SK-N-SH treated with all-trans-retinoic acid at 6 μM for 48 hours (cell line): ENCODE measurements at regions not wholly inside any gene's neighbourhood (a gene's known extent, or its start where the extent isn't known, plus 50 kb on each side); places are given as distances from the start of the nearest gene placed in this dataset.

ENCODE experiments used
- ATAC-seq: fragments of 200-7000 bp; cut with Tn5 transposase; 3 replicates; pipeline ENCODE4 v1.9.1; 2020; ENCODE audit warnings: mild to moderate bottlenecking, moderate library complexity
- ARNTL ChIP-seq: fragments of 450-650 bp; formaldehyde crosslinking; IDR thresholded peaks from 2 replicates; pipeline ENCODE4 v1.5.0; 2020; ENCODE audit warnings: low read depth, mild to moderate bottlenecking, moderate library complexity, borderline replicate concordance
- BACH2 ChIP-seq: fragments of 250-450 bp; sonication (Bioruptor Pico); IDR thresholded peaks from 2 replicates; pipeline ENCODE4 v1.9.0; 2021; ENCODE audit warnings: mild to moderate bottlenecking, borderline replicate concordance
- CREB5 ChIP-seq: fragments of 250-450 bp; sonication (Bioruptor Pico); IDR thresholded peaks from 2 replicates; pipeline ENCODE4 v1.5.1; 2020; ENCODE audit warnings: low read depth, mild to moderate bottlenecking, moderate library complexity
- CSDC2 ChIP-seq: fragments of 250-450 bp; sonication (Bioruptor Pico); IDR thresholded peaks from 2 replicates; pipeline ENCODE4 v1.5.0; 2020; ENCODE audit warnings: mild to moderate bottlenecking, moderate library complexity
- ESRRG ChIP-seq: fragments of 250-450 bp; sonication (Bioruptor Pico); IDR thresholded peaks from 2 replicates; pipeline ENCODE4 v1.6.1; 2021; ENCODE audit warnings: mild to moderate bottlenecking
- GLIS3 ChIP-seq: fragments of 250-450 bp; sonication (Bioruptor Pico); IDR thresholded peaks from 2 replicates; pipeline ENCODE4 v1.5.0; 2020; ENCODE audit warnings: mild to moderate bottlenecking, moderate library complexity
- ISL1 ChIP-seq: fragments of 250-450 bp; sonication (Bioruptor Pico); IDR thresholded peaks from 2 replicates; pipeline ENCODE4 v2.1.2; 2022; ENCODE audit warnings: mild to moderate bottlenecking, moderate library complexity
- OSR1 ChIP-seq: fragments of 250-450 bp; sonication (Bioruptor Pico); IDR thresholded peaks from 2 replicates; pipeline ENCODE4 v1.8.0; 2022; ENCODE audit warnings: moderate library complexity, mild to moderate bottlenecking, inconsistent platforms
- PPARA ChIP-seq: fragments of 250-450 bp; sonication (Bioruptor Pico); IDR thresholded peaks from 2 replicates; pipeline ENCODE4 v1.5.0; 2020; ENCODE audit warnings: mild to moderate bottlenecking, borderline replicate concordance
- RARB ChIP-seq: fragments of 250-450 bp; sonication (Bioruptor Pico); IDR thresholded peaks from 2 replicates; pipeline ENCODE4 v1.8.0; 2021; ENCODE audit warnings: mild to moderate bottlenecking, moderate library complexity
- TCF4 ChIP-seq: fragments of 250-450 bp; sonication (Bioruptor Pico); IDR thresholded peaks from 2 replicates; pipeline ENCODE4 v1.8.0; 2021; ENCODE audit warnings: mild to moderate bottlenecking, moderate library complexity, borderline replicate concordance
- TOX ChIP-seq: fragments of 250-450 bp; sonication (Bioruptor Pico); IDR thresholded peaks from 2 replicates; pipeline ENCODE4 v1.8.0; 2021; ENCODE audit warnings: mild to moderate bottlenecking, moderate library complexity, borderline replicate concordance
- ZC3H10 ChIP-seq: fragments of 250-450 bp; sonication (Bioruptor Pico); IDR thresholded peaks from 2 replicates; pipeline ENCODE4 v1.5.1; 2021; ENCODE audit warnings: mild to moderate bottlenecking, moderate library complexity
- ZFP3 ChIP-seq: fragments of 250-450 bp; sonication (Bioruptor Pico); IDR thresholded peaks from 2 replicates; pipeline ENCODE4 v1.5.0; 2020; ENCODE audit warnings: mild to moderate bottlenecking, moderate library complexity
- ZFP30 ChIP-seq: fragments of 450-650 bp; formaldehyde crosslinking; IDR thresholded peaks from 2 replicates; pipeline ENCODE4 v1.5.0; 2022; ENCODE audit warnings: mild to moderate bottlenecking, moderate library complexity
- ZNF8 ChIP-seq: fragments of 450-650 bp; formaldehyde crosslinking; IDR thresholded peaks from 2 replicates; pipeline ENCODE4 v1.5.0; 2020; ENCODE audit warnings: mild to moderate bottlenecking, moderate library complexity
- TF ChIP-seq, protein P1 (sequence below): fragments of 250-450 bp; sonication (Bioruptor Pico); IDR thresholded peaks from 2 replicates; pipeline ENCODE4 v1.5.0; 2020; ENCODE audit warnings: mild to moderate bottlenecking, moderate library complexity
- TF ChIP-seq, protein P2 (sequence below): fragments of 250-450 bp; sonication (Bioruptor Pico); IDR thresholded peaks from 2 replicates; pipeline ENCODE4 v1.8.0; 2021; ENCODE audit warnings: low read depth, mild to moderate bottlenecking, moderate library complexity, borderline replicate concordance

DNA sequence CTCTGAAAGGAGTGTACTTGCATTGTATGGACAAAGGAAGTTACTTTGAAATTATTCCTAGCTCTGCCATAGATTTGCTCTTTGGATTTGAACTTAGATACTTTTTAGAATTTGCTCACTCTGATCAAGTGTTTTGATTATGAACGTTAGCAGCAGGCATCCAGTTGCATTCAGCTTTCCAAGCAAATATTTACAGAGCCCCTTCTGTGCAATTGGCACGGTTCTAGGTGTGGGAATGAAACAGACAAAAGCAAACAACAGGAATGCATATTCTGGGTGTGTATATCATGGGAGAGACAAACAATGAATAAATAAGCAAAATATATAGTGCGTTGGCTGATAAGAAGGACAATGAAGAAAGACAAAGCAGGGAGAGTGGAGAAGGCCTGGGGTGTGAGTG, 125.5 kb upstream of the ADAMTS9 start (continued):
- TF ChIP-seq, protein P1, sequence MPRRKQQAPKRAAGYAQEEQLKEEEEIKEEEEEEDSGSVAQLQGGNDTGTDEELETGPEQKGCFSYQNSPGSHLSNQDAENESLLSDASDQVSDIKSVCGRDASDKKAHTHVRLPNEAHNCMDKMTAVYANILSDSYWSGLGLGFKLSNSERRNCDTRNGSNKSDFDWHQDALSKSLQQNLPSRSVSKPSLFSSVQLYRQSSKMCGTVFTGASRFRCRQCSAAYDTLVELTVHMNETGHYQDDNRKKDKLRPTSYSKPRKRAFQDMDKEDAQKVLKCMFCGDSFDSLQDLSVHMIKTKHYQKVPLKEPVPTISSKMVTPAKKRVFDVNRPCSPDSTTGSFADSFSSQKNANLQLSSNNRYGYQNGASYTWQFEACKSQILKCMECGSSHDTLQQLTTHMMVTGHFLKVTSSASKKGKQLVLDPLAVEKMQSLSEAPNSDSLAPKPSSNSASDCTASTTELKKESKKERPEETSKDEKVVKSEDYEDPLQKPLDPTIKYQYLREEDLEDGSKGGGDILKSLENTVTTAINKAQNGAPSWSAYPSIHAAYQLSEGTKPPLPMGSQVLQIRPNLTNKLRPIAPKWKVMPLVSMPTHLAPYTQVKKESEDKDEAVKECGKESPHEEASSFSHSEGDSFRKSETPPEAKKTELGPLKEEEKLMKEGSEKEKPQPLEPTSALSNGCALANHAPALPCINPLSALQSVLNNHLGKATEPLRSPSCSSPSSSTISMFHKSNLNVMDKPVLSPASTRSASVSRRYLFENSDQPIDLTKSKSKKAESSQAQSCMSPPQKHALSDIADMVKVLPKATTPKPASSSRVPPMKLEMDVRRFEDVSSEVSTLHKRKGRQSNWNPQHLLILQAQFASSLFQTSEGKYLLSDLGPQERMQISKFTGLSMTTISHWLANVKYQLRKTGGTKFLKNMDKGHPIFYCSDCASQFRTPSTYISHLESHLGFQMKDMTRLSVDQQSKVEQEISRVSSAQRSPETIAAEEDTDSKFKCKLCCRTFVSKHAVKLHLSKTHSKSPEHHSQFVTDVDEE: no peak

GRCh38 chr3:64809086-64809485, 121.3 kb upstream of the ADAMTS9 start:
- no peak for ATAC-seq
- TF ChIP-seq ISL1 (CRISPR knock-in tag) (no peak), ZFP3 (CRISPR knock-in tag) (no peak), TCF4 (CRISPR knock-in tag) (no peak), ZFP30 (no peak), ZC3H10 (no peak), ZNF8 (CRISPR knock-in tag) (no peak), ARNTL (no peak), TOX (no peak), GLIS3 (no peak)
- TF ChIP-seq, protein P2, sequence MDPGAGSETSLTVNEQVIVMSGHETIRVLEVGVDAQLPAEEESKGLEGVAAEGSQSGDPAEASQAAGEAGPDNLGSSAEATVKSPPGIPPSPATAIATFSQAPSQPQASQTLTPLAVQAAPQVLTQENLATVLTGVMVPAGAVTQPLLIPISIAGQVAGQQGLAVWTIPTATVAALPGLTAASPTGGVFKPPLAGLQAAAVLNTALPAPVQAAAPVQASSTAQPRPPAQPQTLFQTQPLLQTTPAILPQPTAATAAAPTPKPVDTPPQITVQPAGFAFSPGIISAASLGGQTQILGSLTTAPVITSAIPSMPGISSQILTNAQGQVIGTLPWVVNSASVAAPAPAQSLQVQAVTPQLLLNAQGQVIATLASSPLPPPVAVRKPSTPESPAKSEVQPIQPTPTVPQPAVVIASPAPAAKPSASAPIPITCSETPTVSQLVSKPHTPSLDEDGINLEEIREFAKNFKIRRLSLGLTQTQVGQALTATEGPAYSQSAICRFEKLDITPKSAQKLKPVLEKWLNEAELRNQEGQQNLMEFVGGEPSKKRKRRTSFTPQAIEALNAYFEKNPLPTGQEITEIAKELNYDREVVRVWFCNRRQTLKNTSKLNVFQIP (CRISPR knock-in tag): no peak

GRCh38 chr3:64808061-64808460, 120.3 kb upstream of the ADAMTS9 start:
- TF ChIP-seq CSDC2 (CRISPR knock-in tag): no peak
- TF ChIP-seq ZFP3 (CRISPR knock-in tag): no peak
- TF ChIP-seq TCF4 (CRISPR knock-in tag): no peak
- no peak for TF ChIP-seq BACH2 (CRISPR knock-in tag)
- TF ChIP-seq ESRRG (CRISPR knock-in tag): no peak
- no peak for TF ChIP-seq ZC3H10
- TF ChIP-seq ISL1 (CRISPR knock-in tag): no peak
- TF ChIP-seq ARNTL: no peak
- no peak for TF ChIP-seq OSR1
- TF ChIP-seq PPARA (CRISPR knock-in tag): no peak
- no peak for ATAC-seq

GRCh38 chr3:64806668-64807605, 119.1 kb upstream of the ADAMTS9 start:
- no peak for TF ChIP-seq TOX
- TF ChIP-seq OSR1: no peak
- TF ChIP-seq CREB5 (CRISPR knock-in tag): no peak
- no peak for TF ChIP-seq ZNF8 (CRISPR knock-in tag)
- TF ChIP-seq, protein P1: no peak
- no peak for TF ChIP-seq BACH2 (CRISPR knock-in tag)
- TF ChIP-seq ZC3H10: no peak
- TF ChIP-seq, protein P2 (CRISPR knock-in tag): no peak
- no peak for TF ChIP-seq RARB (CRISPR knock-in tag)
- no peak for TF ChIP-seq TCF4 (CRISPR knock-in tag)
- ATAC-seq: no peak
